ENCODE measurements at regions not wholly inside any gene's neighbourhood (a gene's known extent, or its start where the extent isn't known, plus 50 kb on each side); places are given as distances from the start of the nearest gene placed in this dataset.
A peak's percentile ranks its signal among the peaks of the same experiment; 100 is the strongest.

DNA sequence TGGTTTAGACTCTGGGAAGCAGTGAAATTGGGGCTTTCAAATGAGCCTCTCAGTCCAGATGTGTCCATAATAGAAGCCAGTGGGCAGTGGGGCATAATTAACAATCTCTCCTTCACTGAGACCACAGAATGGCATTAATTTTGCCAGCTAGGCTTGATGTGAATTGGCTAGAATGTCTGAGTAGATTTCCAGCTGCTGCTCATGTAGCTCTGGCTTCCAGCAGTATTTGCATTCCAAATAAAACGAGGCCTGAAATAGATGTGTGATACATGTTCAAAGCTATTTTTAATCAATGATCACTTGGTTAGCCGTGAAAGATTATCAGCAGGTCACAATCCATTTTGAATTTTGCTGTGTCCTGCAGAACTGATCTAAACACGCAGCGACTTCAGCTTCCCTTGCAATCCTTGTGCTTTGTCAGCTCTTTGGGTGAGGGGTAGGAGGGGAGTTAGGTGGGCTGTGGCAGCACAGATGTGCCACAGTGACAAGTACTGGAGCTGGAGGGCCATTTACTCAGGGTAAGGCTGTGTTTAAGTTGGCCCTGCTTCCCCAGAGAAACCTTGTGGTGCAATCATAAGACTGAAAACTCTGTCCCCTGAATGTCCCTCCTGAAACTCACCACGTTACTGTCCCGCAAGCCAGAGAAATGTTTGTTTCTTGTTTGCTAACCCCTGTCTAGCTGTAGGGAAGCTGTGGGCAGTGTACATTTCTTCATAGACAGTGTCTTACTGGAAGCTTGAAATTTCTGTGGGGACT lies 56.9 kb upstream of the TMEM178A start:
- H3K36me3 ChIP-seq: no peaks in the 10 kb centered on the region

DNA sequence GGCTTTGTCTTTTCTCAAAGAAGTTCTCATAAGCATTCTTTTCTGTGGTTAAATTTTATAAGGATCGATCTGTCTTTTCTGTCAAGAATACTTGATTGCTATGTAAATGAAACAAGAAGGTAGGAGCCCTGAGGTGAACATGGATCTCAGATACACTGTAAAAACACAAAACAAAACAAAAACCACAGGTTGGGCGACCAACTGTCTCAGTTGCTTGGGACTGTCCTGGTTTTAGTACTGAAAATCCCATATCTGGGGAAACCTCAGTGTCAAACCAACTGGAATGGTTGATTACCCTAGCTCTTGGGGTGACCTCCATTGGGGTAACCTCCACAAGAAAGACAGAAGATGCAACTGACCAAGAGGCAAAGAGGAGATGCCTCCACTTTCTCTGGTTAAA lies 55.8 kb upstream of the TMEM178A start:
- no peaks in the 10 kb centered on the region for H3K27me3 ChIP-seq
- TF ChIP-seq, protein P1, sequence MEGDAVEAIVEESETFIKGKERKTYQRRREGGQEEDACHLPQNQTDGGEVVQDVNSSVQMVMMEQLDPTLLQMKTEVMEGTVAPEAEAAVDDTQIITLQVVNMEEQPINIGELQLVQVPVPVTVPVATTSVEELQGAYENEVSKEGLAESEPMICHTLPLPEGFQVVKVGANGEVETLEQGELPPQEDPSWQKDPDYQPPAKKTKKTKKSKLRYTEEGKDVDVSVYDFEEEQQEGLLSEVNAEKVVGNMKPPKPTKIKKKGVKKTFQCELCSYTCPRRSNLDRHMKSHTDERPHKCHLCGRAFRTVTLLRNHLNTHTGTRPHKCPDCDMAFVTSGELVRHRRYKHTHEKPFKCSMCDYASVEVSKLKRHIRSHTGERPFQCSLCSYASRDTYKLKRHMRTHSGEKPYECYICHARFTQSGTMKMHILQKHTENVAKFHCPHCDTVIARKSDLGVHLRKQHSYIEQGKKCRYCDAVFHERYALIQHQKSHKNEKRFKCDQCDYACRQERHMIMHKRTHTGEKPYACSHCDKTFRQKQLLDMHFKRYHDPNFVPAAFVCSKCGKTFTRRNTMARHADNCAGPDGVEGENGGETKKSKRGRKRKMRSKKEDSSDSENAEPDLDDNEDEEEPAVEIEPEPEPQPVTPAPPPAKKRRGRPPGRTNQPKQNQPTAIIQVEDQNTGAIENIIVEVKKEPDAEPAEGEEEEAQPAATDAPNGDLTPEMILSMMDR (IDR thresholded peaks at IDR 0.05): no peak
- no peaks in the 10 kb centered on the region for H3K9me3 ChIP-seq
- no peak for DNase-seq
- peaks cover 0 to 26% (median 17%) of the 10 kb centered on the region in 4 donors for H3K4me1 ChIP-seq
- no peak overlapping the region for H3K27ac ChIP-seq
- H3K4me3 ChIP-seq: no peak overlapping the region
- no peaks in the 10 kb centered on the region for H3K36me3 ChIP-seq
- intact Hi-C loops (cut with DNase I; ENCODE audit: low total_unique reads): no loop called here

More for the DNA sequence above, 56.9 kb upstream of the TMEM178A start:
- H3K27ac ChIP-seq: peak overlapping the region in 1 of 2 donors; percentile 37
- TF ChIP-seq, protein P1 (IDR thresholded peaks at IDR 0.05): no peak
- no peaks in the 10 kb centered on the region for H3K27me3 ChIP-seq
- intact Hi-C loops (cut with DNase I; ENCODE audit: low total_unique reads): no loop called here
- DNase-seq: no peak
- no peaks in the 10 kb centered on the region for H3K9me3 ChIP-seq
- no peak overlapping the region for H3K4me3 ChIP-seq
- peaks cover 0 to 26% (median 17%) of the 10 kb centered on the region in 4 donors for H3K4me1 ChIP-seq

DNA sequence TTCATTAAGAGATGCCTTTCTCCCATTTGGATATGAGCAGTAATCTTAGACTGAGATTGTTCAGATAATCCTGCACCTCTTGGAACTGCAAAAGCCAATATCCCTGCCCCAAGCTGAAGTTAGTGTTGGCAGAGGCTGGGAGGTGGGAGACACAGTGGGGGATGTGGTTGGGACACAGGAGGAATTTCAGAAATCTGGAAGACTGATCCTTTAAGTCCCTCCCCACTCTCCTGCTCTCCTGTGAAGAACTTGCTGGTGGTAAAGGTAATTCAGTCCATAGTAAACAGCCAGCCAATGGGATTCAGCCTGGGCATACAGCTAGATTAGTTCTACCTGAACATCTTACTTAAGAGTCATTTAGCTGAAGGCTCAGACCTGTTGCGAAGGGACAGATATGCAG lies 50.0 kb upstream of the TMEM178A start:
- TF ChIP-seq, protein P1 (IDR thresholded peaks at IDR 0.05): no peak
- Histone ChIP-seq H3K27ac (no peak overlapping the region), H3K4me1 (peaks cover 0 to 10% (median 2%) of the 10 kb centered on the region in 4 donors), H3K27me3 (no peaks in the 10 kb centered on the region), H3K9me3 (no peaks in the 10 kb centered on the region), H3K4me3 (no peak overlapping the region), H3K36me3 (no peaks in the 10 kb centered on the region)
- no peak for DNase-seq
- intact Hi-C loops (cut with DNase I; ENCODE audit: low total_unique reads): no loop called here
